ENCODE measurements at regions not wholly inside any gene's neighbourhood (a gene's known extent, or its start where the extent isn't known, plus 50 kb on each side); places are given as distances from the start of the nearest gene placed in this dataset.
A peak's percentile ranks its signal among the peaks of the same experiment; 100 is the strongest.

GRCh38 chrX:147827070-147827469, 84.6 kb upstream of the FMR1 start:
- TF ChIP-seq CEBPB (IDR thresholded peaks at IDR 0.05), result 0 out of 4 replicates have a peak, but pooled peaks of 1 of the 2 experiments have one; percentile 6
- no peak for TF ChIP-seq NR3C1 (IDR thresholded peaks at IDR 0.05)
- no peak for TF ChIP-seq HEYL (CRISPR knock-in tag; IDR thresholded peaks at IDR 0.05)
- no peak for TF ChIP-seq HDAC2 (IDR thresholded peaks at IDR 0.05)
- TF ChIP-seq MAFK (IDR thresholded peaks at IDR 0.05; ENCODE audit: partially characterized antibody), result no peak
- TF ChIP-seq CTCF (IDR thresholded peaks at IDR 0.05), result no peak
- Histone ChIP-seq H3K27ac (no peak overlapping the region), H3K9me3 (no peaks in the 10 kb centered on the region), H3K4me1 (no peaks in the 10 kb centered on the region), H3K4me2 (no peak overlapping the region), H3K4me3 (no peak overlapping the region)
- no peak for FAIRE-seq
- no peak for DNase-seq (ENCODE audit: low read depth in 1 of 2, low spot score in 1 of 2)
- no peak for ATAC-seq
- POLR2A ChIA-PET, result no interaction called here
- 39% methylated on average over 3 of the region's 3 CpGs for WGBS (ENCODE audit: missing lambda C conversion rate)
- CTCF ChIA-PET, result no interaction called here

- Histone ChIP-seq H3K9me3 (no peaks in the 10 kb centered on the region), H3K27ac (no peak overlapping the region), H3K4me1 (no peaks in the 10 kb centered on the region), H3K4me3 (no peak overlapping the region), H3K4me2 (no peak overlapping the region)
- ChIA-PET CTCF (no interaction called here), POLR2A (no interaction called here)
- WGBS (ENCODE audit: missing lambda C conversion rate), result 25% methylated on average over 6 of the region's 16 CpGs
- DNase-seq (ENCODE audit: low read depth in 1 of 2, low spot score in 1 of 2), result no peak
- no peak for TF ChIP-seq EHMT2 (IDR thresholded peaks at IDR 0.05; ENCODE audit: low read depth)
- ATAC-seq, result no peak
- FAIRE-seq, result no peak
These were observed 83.0 kb upstream of the FMR1 start for GRCh38 chrX:147828719-147829118.

GRCh38 chrX:147832707-147833348, 78.9 kb upstream of the FMR1 start:
- ChIA-PET CTCF (no interaction called here), POLR2A (no interaction called here)
- Histone ChIP-seq H3K27ac (no peak overlapping the region), H3K4me1 (no peaks in the 10 kb centered on the region), H3K4me3 (no peak overlapping the region), H3K4me2 (no peak overlapping the region), H3K9me3 (no peaks in the 10 kb centered on the region)
- TF ChIP-seq MYC (IDR thresholded peaks at IDR 0.05; ENCODE audit: borderline replicate concordance, low read length) (no peak), KDM5A (IDR thresholded peaks at IDR 0.05) (no peak), BCL3 (IDR thresholded peaks at IDR 0.05) (no peak), JUN (IDR thresholded peaks at IDR 0.05) (no peak), FOSB (CRISPR knock-in tag; IDR thresholded peaks at IDR 0.05) (no peak), SMC3 (IDR thresholded peaks at IDR 0.05) (no peak), TP53 (CRISPR knock-in tag; IDR thresholded peaks at IDR 0.05) (no peak), ZFP36 (IDR thresholded peaks at IDR 0.05; ENCODE audit: borderline replicate concordance, partially characterized antibody) (no peak), CHD4 (IDR thresholded peaks at IDR 0.05; ENCODE audit: borderline replicate concordance) (no peak), EHMT2 (IDR thresholded peaks at IDR 0.05; ENCODE audit: low read depth) (no peak)
- DNase-seq (ENCODE audit: low read depth in 1 of 2, low spot score in 1 of 2) (no peak), ATAC-seq (no peak), FAIRE-seq (peak; percentile 68)
- WGBS (ENCODE audit: missing lambda C conversion rate), result 2% methylated on average over 2 of the region's 2 CpGs

- WGBS (ENCODE audit: missing lambda C conversion rate), result 5% methylated on average over 1 of the region's 1 CpG
- no peak overlapping the region for H3K4me2 ChIP-seq
- CTCF ChIA-PET, result interaction anchor here (0.5 kb wide), 1 partner anchor 240 kb away, joined by 3 read pairs; no protein-coding TSS in a partner anchor
- DNase-seq (ENCODE audit: low read depth in 1 of 2, low spot score in 1 of 2) (peak in 1 of 2 experiments; percentile 16), FAIRE-seq (peak; percentile 46), ATAC-seq (no peak)
- H3K9me3 ChIP-seq, result no peaks in the 10 kb centered on the region
- H3K4me1 ChIP-seq, result no peaks in the 10 kb centered on the region
- POLR2A ChIA-PET, result no interaction called here
- H3K27ac ChIP-seq, result no peak overlapping the region
- H3K4me3 ChIP-seq, result no peak overlapping the region
- no peak for TF ChIP-seq JUN (IDR thresholded peaks at IDR 0.05)
- 0 out of 3 replicates have a peak, but pooled peaks have one; percentile 6 for TF ChIP-seq CTCF (IDR thresholded peaks at IDR 0.05)
- peak in 1 of 2 experiments; percentile 40; a peak in 2 of 5 replicates for TF ChIP-seq RAD21 (conservative IDR thresholded peaks at IDR 0.05 in 1 of 2, IDR thresholded peaks at IDR 0.05 in 1 of 2)
These were observed 73.1 kb upstream of the FMR1 start for GRCh38 chrX:147838465-147839131.

Measured in A549 (cell line).